Endothelial cell of umbilical vein (primary cell): ENCODE measurements at regions not wholly inside any gene's neighbourhood (a gene's known extent, or its start where the extent isn't known, plus 50 kb on each side); places are given as distances from the start of the nearest gene placed in this dataset.

Source experiments
- BruUV-seq: library from RNA; stranded (reverse); fragments of 400-500 nt; replicated peaks from 2 replicates; lab custom pipeline; 2021; lab: Mats Ljungman, UMichigan
- CTCF ChIA-PET: fragments of 300-600, 350-600 bp; sonication (Branson Sonifier 250); formaldehyde crosslinking; loops from one replicate; lab custom pipeline; 2021; ENCODE audit warnings: antibody characterized with exemption, inconsistent platforms; lab: Charles Lee
- POLR2A ChIA-PET: fragments of 300-600, 350-600 bp; sonication (Branson Sonifier 250); formaldehyde crosslinking; loops from one replicate; lab custom pipeline; 2021; ENCODE audit warnings: antibody characterized with exemption, inconsistent platforms; lab: Charles Lee
- DNase-seq: peaks from one replicate; pipeline ENCODE4 v3.0.0-alpha.2; 2011; ENCODE audit warnings: low read depth, low spot score
- FAIRE-seq: peaks from 2 replicates; lab custom pipeline; 2011; peaks lifted over from hg19 to GRCh38; lab: Jason Lieb, UNC
- H2AFZ ChIP-seq: 2 replicates; pipeline ENCODE4 v1.6.0; 2012; ENCODE audit warnings: low read depth, low read length, control low read depth, inconsistent platforms
- H3K27ac ChIP-seq: 2 replicates; pipeline ENCODE4 v1.5.1; 2011; ENCODE audit warnings: low read depth, mild to moderate bottlenecking, control low read depth, low read length, moderate library complexity; ENCODE audit not compliant: insufficient read depth
- H3K27me3 ChIP-seq, 2 experiments: 2 replicates each; pipeline versions ENCODE4 v1.6.0 to v1.6.1; 2011; ENCODE audit warnings: low read length in 2 of 2, mixed read lengths in 1 of 2; ENCODE audit not compliant: control insufficient read depth in 2 of 2, insufficient read depth in 2 of 2
- H3K36me3 ChIP-seq, 2 experiments: 2 replicates in 1 of 2; 3 replicates in 1 of 2; pipeline ENCODE4 v1.5.1; 2011; ENCODE audit warnings: low read length in 2 of 2, mild to moderate bottlenecking in 1 of 2, moderate library complexity in 1 of 2; ENCODE audit not compliant: control insufficient read depth in 2 of 2, insufficient read depth in 2 of 2; ENCODE audit errors: extremely low read depth in 1 of 2
- H3K4me1 ChIP-seq: 3 replicates; pipeline ENCODE4 v1.5.1; 2011; ENCODE audit warnings: mild to moderate bottlenecking, low read length; ENCODE audit not compliant: control insufficient read depth, insufficient read depth; ENCODE audit errors: extremely low read depth
- H3K4me2 ChIP-seq: 2 replicates; pipeline ENCODE4 v1.6.1; 2011; ENCODE audit warnings: low read length, control low read depth, mixed read lengths; ENCODE audit not compliant: insufficient read depth
- H3K4me3 ChIP-seq, 3 experiments: fragments of 200-600 bp in 1 of 3; sonication (generic), shearing (Covaris generic) in 1 of 3; replicated peaks in 1 of 3; 2 replicates each; pipeline ENCODE4 v1.5.1; 2011 to 2016; ENCODE audit warnings: control low read depth in 3 of 3, low read length in 3 of 3, mild to moderate bottlenecking in 2 of 3, inconsistent platforms in 1 of 3, low read depth in 1 of 3, moderate library complexity in 1 of 3; ENCODE audit not compliant: insufficient read depth in 1 of 3
- H3K79me2 ChIP-seq: 2 replicates; pipeline ENCODE4 v1.6.0; 2012; ENCODE audit warnings: low read length, inconsistent platforms; ENCODE audit not compliant: control insufficient read depth, insufficient read depth
- H3K9ac ChIP-seq: replicated peaks from 2 replicates; pipeline ENCODE3; 2011; ENCODE audit warnings: low read length, control low read depth; ENCODE audit not compliant: insufficient read depth; ENCODE audit errors: extremely low read depth
- H3K9me1 ChIP-seq: replicated peaks from 3 replicates; pipeline ENCODE4 v1.6.0; 2011; ENCODE audit warnings: mild to moderate bottlenecking, low read length; ENCODE audit not compliant: control insufficient read depth, insufficient read depth; ENCODE audit errors: extremely low read depth
- H3K9me3 ChIP-seq: replicated peaks from 2 replicates; pipeline ENCODE4 v1.5.1; 2012; ENCODE audit warnings: low read length, inconsistent platforms; ENCODE audit not compliant: control insufficient read depth, insufficient read depth
- H4K20me1 ChIP-seq: replicated peaks from 2 replicates; pipeline ENCODE3; 2011; ENCODE audit warnings: mild to moderate bottlenecking, low read length; ENCODE audit not compliant: control insufficient read depth, insufficient read depth; ENCODE audit errors: extremely low read depth
- EZH2 ChIP-seq: IDR thresholded peaks from 2 replicates; pipeline ENCODE4 v1.6.1; 2012; ENCODE audit warnings: borderline replicate concordance, low read depth, mild to moderate bottlenecking, moderate library complexity, low read length, inconsistent platforms; ENCODE audit not compliant: severe bottlenecking
- FOS ChIP-seq: IDR thresholded peaks from 2 replicates; pipeline ENCODE4 v1.6.1; 2011; ENCODE audit warnings: mild to moderate bottlenecking, low read length, moderate library complexity, borderline replicate concordance; ENCODE audit not compliant: insufficient read depth
- GATA2 ChIP-seq: IDR thresholded peaks from 2 replicates; pipeline ENCODE4 v1.7.0; 2011; ENCODE audit warnings: low read depth, mild to moderate bottlenecking, moderate library complexity, mixed read lengths, low read length; ENCODE audit not compliant: insufficient read length, insufficient read depth
- JUN ChIP-seq: IDR thresholded peaks from 2 replicates; pipeline ENCODE4 v1.6.1; 2011; ENCODE audit warnings: borderline replicate concordance, low read depth; ENCODE audit not compliant: insufficient read length, insufficient read depth
- MYC ChIP-seq: IDR thresholded peaks from one replicate; pipeline ENCODE4 v1.6.1; 2011; ENCODE audit warnings: mild to moderate bottlenecking, low read depth, low read length
- POLR2A ChIP-seq: IDR thresholded peaks from 2 replicates; pipeline ENCODE4 v1.6.1; 2012; ENCODE audit warnings: low read depth, mild to moderate bottlenecking, control low read depth, low read length
- POLR2AphosphoS5 ChIP-seq: IDR thresholded peaks from 2 replicates; pipeline ENCODE4 v1.6.1; 2012; ENCODE audit warnings: low read depth, mild to moderate bottlenecking, control low read depth, low read length, moderate library complexity; ENCODE audit not compliant: insufficient read depth
- dilution Hi-C: fragments of 300-500 bp; cut with MboI; formaldehyde crosslinking; loops from one replicate; pipeline ENCODE4 v1.15.0; 2019; ENCODE audit warnings: low sequenced_read_pairs; ENCODE audit not compliant: extremely low pct_ligation_motif_present
- intact Hi-C: fragments of 100-400 bp; cut with micrococcal nuclease; formaldehyde crosslinking; loops from one replicate; pipeline ENCODE4 v1.10.0; 2022
- TF ChIP-seq, protein P1 (sequence below): IDR thresholded peaks from 2 replicates; pipeline ENCODE4 v1.6.1; 2011; ENCODE audit not compliant: insufficient read depth, insufficient read length

DNA sequence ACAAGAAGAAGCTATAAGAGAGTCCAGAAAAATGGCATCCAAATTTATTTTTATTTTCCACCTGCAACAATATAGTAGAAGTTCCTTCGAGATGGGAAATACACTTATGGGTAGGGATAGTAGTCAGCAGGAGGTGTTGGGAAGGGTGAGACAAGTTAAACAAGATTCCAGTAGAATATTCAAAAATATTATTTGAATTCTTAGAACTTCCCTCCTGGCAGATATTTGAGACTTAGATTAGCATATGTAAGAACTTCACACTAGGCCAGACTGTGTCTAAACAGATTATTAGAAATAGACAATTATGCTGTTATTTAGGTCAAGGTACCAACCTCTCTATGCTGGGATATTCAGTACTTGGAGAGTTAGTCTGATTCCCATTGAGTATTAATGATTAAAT, 108.7 kb downstream of the PLK2 start:
- intact Hi-C loops (no loop called here), dilution Hi-C loops (no loop called here)
- H2AFZ ChIP-seq = no peak overlapping the region
- no peaks in the 10 kb centered on the region for H3K79me2 ChIP-seq
- no peak for DNase-seq
- H3K9me3 ChIP-seq = no peaks in the 10 kb centered on the region
- no peak overlapping the region for H3K4me3 ChIP-seq
- BruUV-seq = no TSS peak
- H3K36me3 ChIP-seq = no peaks in the 10 kb centered on the region
- TF ChIP-seq, protein P1, sequence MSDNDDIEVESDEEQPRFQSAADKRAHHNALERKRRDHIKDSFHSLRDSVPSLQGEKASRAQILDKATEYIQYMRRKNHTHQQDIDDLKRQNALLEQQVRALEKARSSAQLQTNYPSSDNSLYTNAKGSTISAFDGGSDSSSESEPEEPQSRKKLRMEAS = no peak
- TF ChIP-seq GATA2 (no peak), EZH2 (no peak), POLR2A (no peak), FOS (no peak), JUN (no peak), MYC (no peak)
- no peaks in the 10 kb centered on the region for H3K9me1 ChIP-seq
- no peak overlapping the region for H3K27ac ChIP-seq
- POLR2A ChIA-PET = no interaction called here
- no peaks in the 10 kb centered on the region for H3K4me1 ChIP-seq
- CTCF ChIA-PET = no interaction called here
- H3K27me3 ChIP-seq = no peaks in the 10 kb centered on the region
- no peaks in the 10 kb centered on the region for H4K20me1 ChIP-seq
- H3K4me2 ChIP-seq = no peak overlapping the region
- FAIRE-seq = no peak
- no peak overlapping the region for H3K9ac ChIP-seq

DNA sequence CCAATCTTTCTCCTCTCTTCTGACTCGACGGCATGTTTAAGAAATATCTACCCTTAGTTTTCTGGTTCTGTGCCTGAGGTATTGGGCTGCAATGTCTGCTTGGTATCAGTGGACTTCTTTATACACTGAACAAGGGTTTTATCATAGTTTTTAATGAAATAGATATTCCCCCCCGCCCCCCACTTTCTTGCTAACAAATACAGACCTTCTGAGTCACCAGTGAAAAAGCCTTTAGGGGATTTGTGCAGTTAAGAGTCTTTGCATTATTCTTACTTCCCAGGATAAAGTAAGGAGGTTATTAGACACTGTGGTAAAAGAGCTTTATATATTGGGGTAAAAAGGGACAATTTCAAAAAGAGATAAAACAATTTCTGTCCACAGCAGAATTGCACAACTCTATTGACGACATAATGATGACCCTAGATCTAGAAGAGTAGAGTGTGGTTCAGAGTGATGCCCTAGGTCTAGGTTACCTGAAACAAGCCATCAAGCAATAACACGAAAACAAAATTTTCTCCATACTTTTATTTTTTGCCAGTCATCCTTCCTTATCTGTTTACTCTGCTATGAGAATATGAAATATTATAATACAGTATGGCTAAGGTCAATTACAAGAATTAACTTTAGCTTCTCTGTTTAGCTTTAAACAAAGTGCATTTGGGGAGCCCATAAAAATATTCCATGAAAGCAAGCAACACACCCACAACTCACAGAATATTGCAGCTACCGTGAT, 110.7 kb downstream of the PLK2 start:
- POLR2A ChIA-PET = no interaction called here
- Histone ChIP-seq H3K9ac (no peak overlapping the region), H3K9me3 (no peaks in the 10 kb centered on the region), H3K79me2 (no peaks in the 10 kb centered on the region), H2AFZ (no peak overlapping the region), H3K4me1 (no peaks in the 10 kb centered on the region), H4K20me1 (no peaks in the 10 kb centered on the region), H3K9me1 (no peaks in the 10 kb centered on the region), H3K27me3 (no peaks in the 10 kb centered on the region), H3K36me3 (no peaks in the 10 kb centered on the region), H3K4me3 (no peak overlapping the region), H3K27ac (no peak overlapping the region), H3K4me2 (no peak overlapping the region)
- FAIRE-seq = no peak
- intact Hi-C loops (no loop called here), dilution Hi-C loops (no loop called here)
- CTCF ChIA-PET = no interaction called here
- no TSS peak for BruUV-seq
- TF ChIP-seq EZH2 (no peak), POLR2AphosphoS5 (no peak), FOS (no peak)
- DNase-seq = no peak
